Osteoblast (primary cell): ENCODE measurements at regions not wholly inside any gene's neighbourhood (a gene's known extent, or its start where the extent isn't known, plus 50 kb on each side); places are given as distances from the start of the nearest gene placed in this dataset.

Experiments used
- DNase-seq: peaks from one replicate; pipeline ENCODE4 v3.0.0; 2011; ENCODE audit warnings: low spot score, mixed read lengths; ENCODE audit not compliant: insufficient read length; ENCODE audit errors: missing footprints
- H2AFZ ChIP-seq: 2 replicates; pipeline ENCODE4 v1.6.0; 2011; ENCODE audit warnings: mild to moderate bottlenecking, low read length
- H3K27ac ChIP-seq: 2 replicates; pipeline ENCODE4 v1.5.1; 2011; ENCODE audit warnings: mild to moderate bottlenecking, low read depth, low read length, moderate library complexity
- H3K27me3 ChIP-seq: 2 replicates; pipeline ENCODE4 v1.6.0; 2012; ENCODE audit warnings: mild to moderate bottlenecking, control low read depth, inconsistent platforms, low read length, moderate library complexity; ENCODE audit not compliant: insufficient read depth
- H3K36me3 ChIP-seq: 2 replicates; pipeline ENCODE4 v1.5.1; 2011; ENCODE audit warnings: mild to moderate bottlenecking, low read length, control low read depth, moderate library complexity; ENCODE audit not compliant: insufficient read depth
- H3K4me1 ChIP-seq: 2 replicates; pipeline ENCODE4 v1.5.1; 2011; ENCODE audit warnings: mild to moderate bottlenecking, low read length, control low read depth, moderate library complexity; ENCODE audit not compliant: insufficient read depth
- H3K4me2 ChIP-seq: 2 replicates; pipeline ENCODE4 v1.6.0; 2011; ENCODE audit warnings: mild to moderate bottlenecking, low read length; ENCODE audit not compliant: insufficient read depth
- H3K4me3 ChIP-seq: fragments of 200-600 bp; sonication (generic); 3 replicates; pipeline ENCODE4 v1.5.1; 2012; ENCODE audit warnings: mild to moderate bottlenecking, low read length, inconsistent platforms; ENCODE audit not compliant: insufficient read depth
- H3K79me2 ChIP-seq: 2 replicates; pipeline ENCODE4 v1.6.0; 2012; ENCODE audit warnings: mild to moderate bottlenecking, low read length, control low read depth, inconsistent platforms; ENCODE audit not compliant: insufficient read depth
- H3K9me3 ChIP-seq: 2 replicates; pipeline ENCODE4 v1.5.1; 2011; ENCODE audit warnings: low read depth, low read length, control low read depth
- H4K20me1 ChIP-seq: 2 replicates; pipeline ENCODE4 v1.6.0; 2012; ENCODE audit warnings: mild to moderate bottlenecking, low read length, control low read depth; ENCODE audit not compliant: insufficient read depth
- TF ChIP-seq, protein P1 (sequence below): IDR thresholded peaks from 2 replicates; pipeline ENCODE4 v1.5.1; 2011; ENCODE audit warnings: mild to moderate bottlenecking, low read depth, low read length, moderate library complexity; ENCODE audit errors: extremely low read depth

DNA sequence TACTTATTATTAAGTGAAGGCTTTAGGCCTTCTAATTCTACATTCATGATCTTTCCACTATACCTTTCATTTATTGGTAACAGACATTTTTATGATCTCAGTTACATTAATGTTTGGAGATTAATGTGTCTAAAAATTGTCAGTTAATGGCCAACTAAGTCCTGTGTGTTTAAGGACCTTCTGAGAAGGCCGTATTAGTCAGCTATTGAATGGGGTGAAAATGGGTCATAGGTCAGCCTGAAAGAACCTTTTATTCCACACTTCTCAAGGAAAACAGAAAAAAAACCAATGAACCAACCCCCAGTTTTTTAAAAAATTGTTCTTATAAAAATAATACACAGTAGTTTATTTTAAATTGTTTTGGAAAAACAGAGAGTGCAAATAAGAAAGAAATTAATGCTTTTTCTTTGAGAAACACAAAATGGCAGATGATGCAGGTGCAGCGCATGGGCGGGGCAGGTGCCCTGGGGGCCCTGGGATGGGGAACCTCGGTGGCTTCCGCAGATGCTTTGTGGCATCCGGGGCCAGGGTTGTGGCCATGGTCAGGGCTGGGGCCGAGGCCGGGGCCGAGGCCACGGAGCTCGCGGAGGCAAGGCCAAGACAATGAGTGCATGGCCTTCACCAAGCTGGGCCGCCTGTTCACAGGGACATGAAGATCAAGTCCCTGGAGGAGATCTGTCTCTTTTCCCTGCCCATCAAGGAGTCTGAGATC is 141.9 kb downstream of the SPATA31D1 start:
- Histone ChIP-seq H3K4me3 (no peak overlapping the region), H2AFZ (no peak overlapping the region), H3K36me3 (no peaks in the 10 kb centered on the region), H3K4me1 (peaks cover 13% of the 10 kb centered on the region), H3K27me3 (no peaks in the 10 kb centered on the region), H3K9me3 (no peaks in the 10 kb centered on the region), H3K79me2 (no peaks in the 10 kb centered on the region), H4K20me1 (no peaks in the 10 kb centered on the region), H3K27ac (no peak overlapping the region), H3K4me2 (no peak overlapping the region)
- TF ChIP-seq, protein P1, sequence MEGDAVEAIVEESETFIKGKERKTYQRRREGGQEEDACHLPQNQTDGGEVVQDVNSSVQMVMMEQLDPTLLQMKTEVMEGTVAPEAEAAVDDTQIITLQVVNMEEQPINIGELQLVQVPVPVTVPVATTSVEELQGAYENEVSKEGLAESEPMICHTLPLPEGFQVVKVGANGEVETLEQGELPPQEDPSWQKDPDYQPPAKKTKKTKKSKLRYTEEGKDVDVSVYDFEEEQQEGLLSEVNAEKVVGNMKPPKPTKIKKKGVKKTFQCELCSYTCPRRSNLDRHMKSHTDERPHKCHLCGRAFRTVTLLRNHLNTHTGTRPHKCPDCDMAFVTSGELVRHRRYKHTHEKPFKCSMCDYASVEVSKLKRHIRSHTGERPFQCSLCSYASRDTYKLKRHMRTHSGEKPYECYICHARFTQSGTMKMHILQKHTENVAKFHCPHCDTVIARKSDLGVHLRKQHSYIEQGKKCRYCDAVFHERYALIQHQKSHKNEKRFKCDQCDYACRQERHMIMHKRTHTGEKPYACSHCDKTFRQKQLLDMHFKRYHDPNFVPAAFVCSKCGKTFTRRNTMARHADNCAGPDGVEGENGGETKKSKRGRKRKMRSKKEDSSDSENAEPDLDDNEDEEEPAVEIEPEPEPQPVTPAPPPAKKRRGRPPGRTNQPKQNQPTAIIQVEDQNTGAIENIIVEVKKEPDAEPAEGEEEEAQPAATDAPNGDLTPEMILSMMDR = no peak
- DNase-seq = no peak

DNA sequence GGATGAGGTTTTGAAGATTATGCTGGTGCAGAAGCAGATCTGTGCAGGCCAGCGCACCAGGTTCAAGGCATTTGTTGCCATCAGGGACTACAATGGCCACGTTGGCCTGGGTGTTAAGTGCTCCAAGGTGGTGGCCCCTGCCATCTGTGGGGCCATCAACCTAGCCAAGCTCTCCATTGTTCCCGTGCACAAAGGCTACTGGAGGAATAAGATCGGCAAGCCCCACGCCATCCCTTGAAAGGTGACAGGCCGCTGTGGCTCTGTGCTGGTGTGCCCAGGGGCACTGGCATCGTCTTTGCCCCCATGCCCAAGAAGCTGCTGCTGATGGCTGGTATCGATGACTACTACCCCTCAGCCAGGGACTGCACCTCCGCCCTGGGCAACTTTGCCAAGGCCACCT is 142.5 kb downstream of the SPATA31D1 start:
- H3K4me3 ChIP-seq = no peak overlapping the region
- H2AFZ ChIP-seq = no peak overlapping the region
- H3K4me2 ChIP-seq = no peak overlapping the region
- TF ChIP-seq, protein P1 = no peak
- peak; percentile 59 for DNase-seq
- H3K79me2 ChIP-seq = no peaks in the 10 kb centered on the region
- no peaks in the 10 kb centered on the region for H3K36me3 ChIP-seq
- H3K9me3 ChIP-seq = no peaks in the 10 kb centered on the region
- no peaks in the 10 kb centered on the region for H3K27me3 ChIP-seq
- no peak overlapping the region for H3K27ac ChIP-seq
- no peaks in the 10 kb centered on the region for H4K20me1 ChIP-seq
- H3K4me1 ChIP-seq = peaks cover 13% of the 10 kb centered on the region

DNA sequence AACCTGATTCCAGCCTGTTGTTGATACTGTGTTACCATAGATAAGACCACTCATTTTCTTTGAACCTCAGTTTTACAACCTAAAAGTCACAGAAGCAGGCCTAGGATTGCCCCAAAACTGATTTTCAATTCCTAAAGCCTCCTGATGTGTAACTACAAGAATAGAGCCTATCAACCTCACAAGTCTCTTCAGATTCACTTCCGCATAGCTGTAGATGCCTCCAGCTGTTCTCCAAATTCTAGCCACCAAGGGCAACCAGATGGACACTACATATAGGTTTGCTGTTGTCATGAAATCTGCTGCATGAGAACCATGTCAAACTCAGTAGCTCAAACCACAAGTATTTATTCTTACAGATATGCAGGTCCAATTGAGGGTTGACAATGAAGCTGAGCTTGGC is 143.5 kb downstream of the SPATA31D1 start:
- H3K4me1 ChIP-seq = peaks cover 13% of the 10 kb centered on the region
- H3K27me3 ChIP-seq = no peaks in the 10 kb centered on the region
- no peaks in the 10 kb centered on the region for H4K20me1 ChIP-seq
- no peak overlapping the region for H3K4me3 ChIP-seq
- H3K9me3 ChIP-seq = no peaks in the 10 kb centered on the region
- H2AFZ ChIP-seq = no peak overlapping the region
- DNase-seq = no peak
- H3K4me2 ChIP-seq = no peak overlapping the region
- TF ChIP-seq, protein P1 = no peak
- H3K79me2 ChIP-seq = no peaks in the 10 kb centered on the region
- no peak overlapping the region for H3K27ac ChIP-seq
- no peaks in the 10 kb centered on the region for H3K36me3 ChIP-seq

DNA sequence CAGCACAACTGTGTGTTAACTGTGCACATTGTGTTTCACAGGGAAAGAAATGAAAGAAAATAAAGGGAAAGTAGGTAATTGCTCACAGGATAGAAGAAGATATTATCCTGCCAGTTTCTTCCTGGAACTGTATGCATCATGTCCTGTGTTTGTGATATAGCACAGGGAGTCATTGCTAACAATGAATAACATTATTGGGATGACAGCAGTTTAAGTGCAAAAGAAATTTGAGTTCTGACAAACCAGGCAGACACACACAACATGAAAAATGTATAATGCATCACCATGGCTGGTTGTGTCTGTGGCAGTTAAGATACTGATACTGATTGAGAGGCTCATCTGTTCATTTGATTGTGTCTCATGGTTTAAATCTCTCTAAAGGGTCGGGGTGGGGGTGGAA is 145.4 kb downstream of the SPATA31D1 start:
- Histone ChIP-seq H3K9me3 (no peaks in the 10 kb centered on the region), H3K4me3 (no peak overlapping the region), H2AFZ (no peak overlapping the region), H3K27me3 (no peaks in the 10 kb centered on the region), H3K36me3 (no peaks in the 10 kb centered on the region), H3K27ac (no peak overlapping the region), H4K20me1 (no peaks in the 10 kb centered on the region), H3K79me2 (no peaks in the 10 kb centered on the region), H3K4me1 (peaks cover 13% of the 10 kb centered on the region), H3K4me2 (no peak overlapping the region)
- TF ChIP-seq, protein P1 = no peak
- DNase-seq = peak; percentile 72
